B cell (primary cell): ENCODE measurements at regions not wholly inside any gene's neighbourhood (a gene's known extent, or its start where the extent isn't known, plus 50 kb on each side); places are given as distances from the start of the nearest gene placed in this dataset.

ENCODE experiments used
- ATAC-seq: fragments of 200-7000 bp; cut with Tn5 transposase; one replicate; pipeline ENCODE4 v1.10.0; 2021; ENCODE audit warnings: low read depth, mild to moderate bottlenecking, moderate number of reproducible peaks, moderate library complexity
- CTCF ChIA-PET: fragments of 350-600 bp; sonication (Branson Sonifier 250); formaldehyde crosslinking; loops from one replicate; lab custom pipeline; 2021; ENCODE audit warnings: antibody characterized with exemption, inconsistent platforms; lab: Charles Lee
- POLR2A ChIA-PET: fragments of 350-600 bp; sonication (Branson Sonifier 250); formaldehyde crosslinking; loops from one replicate; lab custom pipeline; 2021; ENCODE audit warnings: antibody characterized with exemption; lab: Charles Lee
- DNase-seq: peaks from one replicate; pipeline ENCODE4 v3.0.0; 2013
- H2AFZ ChIP-seq: 2 replicates; pipeline ENCODE4 v1.6.1; 2012; ENCODE audit warnings: mild to moderate bottlenecking, low read depth, low read length; ENCODE audit not compliant: insufficient read depth, poor library complexity, severe bottlenecking
- H3K27ac ChIP-seq, 2 donors: 1 replicate in 1 of 2; 2 replicates in 1 of 2; pipeline ENCODE4 v1.5.1; 2012 to 2013; ENCODE audit warnings: low read length in 2 of 2, mild to moderate bottlenecking in 2 of 2, moderate library complexity in 1 of 2
- H3K27me3 ChIP-seq, 4 experiments: fragments of 200-600 bp in 1 of 4; sonication (generic) in 1 of 4; replicated peaks in 1 of 4; 1 replicate in 2 of 4; 2 replicates in 2 of 4; pipeline versions ENCODE4 v1.6.1 to v1.7.0; 2013 to 2016; ENCODE audit warnings: low read length in 3 of 4, mild to moderate bottlenecking in 2 of 4, mixed read lengths in 1 of 4, moderate library complexity in 1 of 4; ENCODE audit not compliant: insufficient read depth in 4 of 4, control insufficient read depth in 3 of 4; ENCODE audit errors: control extremely low read depth in 1 of 4
- H3K36me3 ChIP-seq, 2 experiments: replicated peaks in 1 of 2; 1 replicate in 1 of 2; 2 replicates in 1 of 2; pipeline versions ENCODE4 v1.6.1 to v1.7.1; 2013; ENCODE audit warnings: low read length in 1 of 2; ENCODE audit not compliant: insufficient read depth in 2 of 2, control insufficient read depth in 1 of 2; ENCODE audit errors: control extremely low read depth in 1 of 2, extremely low read depth in 1 of 2
- H3K4me1 ChIP-seq, 2 donors: fragments of 200-600 bp in 1 of 2; sonication (generic) in 1 of 2; 1 replicate in 1 of 2; 2 replicates in 1 of 2; pipeline versions ENCODE4 v1.5.1 to v1.6.1; 2013 to 2017; ENCODE audit warnings: low read length in 2 of 2; ENCODE audit not compliant: control insufficient read depth in 2 of 2, insufficient read depth in 2 of 2
- H3K4me2 ChIP-seq: replicated peaks from 2 replicates; pipeline ENCODE3; 2012; ENCODE audit warnings: mild to moderate bottlenecking, low read depth, low read length; ENCODE audit not compliant: poor library complexity, severe bottlenecking
- H3K4me3 ChIP-seq, 5 experiments: fragments of 200-600 bp in 1 of 5; sonication (generic) in 1 of 5; 1 replicate in 3 of 5; 2 replicates in 2 of 5; pipeline versions ENCODE4 v1.5.1 to v1.7.0; 2011 to 2016; ENCODE audit warnings: low read length in 4 of 5, mild to moderate bottlenecking in 4 of 5, low read depth in 2 of 5, control low read depth in 1 of 5, moderate library complexity in 1 of 5; ENCODE audit not compliant: insufficient read depth in 1 of 5; ENCODE audit errors: control extremely low read depth in 1 of 5, extremely low read depth in 1 of 5
- H3K79me2 ChIP-seq: fragments of 200-600 bp; sonication (generic); one replicate; pipeline ENCODE4 v1.6.0; 2016; ENCODE audit warnings: low read length; ENCODE audit not compliant: control insufficient read depth, insufficient read depth
- H3K9ac ChIP-seq: fragments of 200-600 bp; sonication (generic); 2 replicates; pipeline ENCODE4 v1.6.1; 2017; ENCODE audit warnings: mild to moderate bottlenecking, low read length, moderate library complexity
- H3K9me3 ChIP-seq, 3 donors: one replicate each; pipeline versions ENCODE4 v1.6.1 to v1.7.1; 2013; ENCODE audit warnings: low read length in 2 of 3; ENCODE audit not compliant: control insufficient read depth in 2 of 3, insufficient read depth in 1 of 3; ENCODE audit errors: control extremely low read depth in 1 of 3
- H4K20me1 ChIP-seq: 2 replicates; pipeline ENCODE4 v1.6.0; 2012; ENCODE audit warnings: mild to moderate bottlenecking, low read length; ENCODE audit not compliant: insufficient read depth, control insufficient read depth, poor library complexity, severe bottlenecking
- H3K27ac Mint-ChIP-seq: one replicate; pipeline ENCODE4 v1.8.0; 2021; ENCODE audit warnings: mixed read lengths
- H3K27me3 Mint-ChIP-seq: one replicate; pipeline ENCODE4 v1.8.0; 2021; ENCODE audit warnings: mixed read lengths
- H3K4me1 Mint-ChIP-seq: one replicate; pipeline ENCODE4 v1.8.0; 2021; ENCODE audit warnings: mixed read lengths
- H3K4me3 Mint-ChIP-seq: one replicate; pipeline ENCODE4 v1.8.0; 2021; ENCODE audit warnings: mixed read lengths
- H3K9me3 Mint-ChIP-seq: one replicate; pipeline ENCODE4 v1.8.0; 2022; ENCODE audit warnings: mixed read lengths; ENCODE audit not compliant: insufficient read depth
- EZH2 ChIP-seq: IDR thresholded peaks from 2 replicates; pipeline ENCODE4 v1.6.1; 2012; ENCODE audit warnings: borderline replicate concordance, low read depth, mild to moderate bottlenecking, moderate library complexity, low read length; ENCODE audit not compliant: insufficient read depth, poor library complexity, severe bottlenecking
- WGBS: methylation state at CpG from one replicate; pipeline ENCODE4 v1.1.5; 2013; ENCODE audit warnings: missing lambda C conversion rate; ENCODE audit not compliant: insufficient coverage; 5-methylcytosine and 5-hydroxymethylcytosine counted together
- intact Hi-C: fragments of 100-400 bp; cut with micrococcal nuclease; formaldehyde crosslinking; loops from one replicate; pipeline ENCODE4 v1.10.0; 2022
- TF ChIP-seq, protein P1 (sequence below): fragments of 200-600 bp; IDR thresholded peaks from one replicate; pipeline ENCODE4 v1.8.0; 2022; ENCODE audit warnings: antibody characterized with exemption, mild to moderate bottlenecking

GRCh38 chr12:89211456-89211855 lies 140.8 kb downstream of the DUSP6 start:
- H3K9me3 ChIP-seq = no peaks in the 10 kb centered on the region
- H3K4me2 ChIP-seq = no peak overlapping the region
- no peaks in the 10 kb centered on the region for H4K20me1 ChIP-seq
- H2AFZ ChIP-seq = no peak overlapping the region
- no peaks in the 10 kb centered on the region for H3K27me3 ChIP-seq
- H3K4me1 ChIP-seq = peaks cover 6 to 10% of the 10 kb centered on the region in 2 donors
- H3K4me1 Mint-ChIP-seq = peaks cover 11% of the 10 kb centered on the region
- no peak overlapping the region for H3K27ac ChIP-seq
- ChIA-PET CTCF (no interaction called here), POLR2A (no interaction called here)
- H3K79me2 ChIP-seq = no peaks in the 10 kb centered on the region
- H3K27me3 Mint-ChIP-seq = peaks cover 7% of the 10 kb centered on the region
- TF ChIP-seq EZH2 = no peak
- TF ChIP-seq, protein P1, sequence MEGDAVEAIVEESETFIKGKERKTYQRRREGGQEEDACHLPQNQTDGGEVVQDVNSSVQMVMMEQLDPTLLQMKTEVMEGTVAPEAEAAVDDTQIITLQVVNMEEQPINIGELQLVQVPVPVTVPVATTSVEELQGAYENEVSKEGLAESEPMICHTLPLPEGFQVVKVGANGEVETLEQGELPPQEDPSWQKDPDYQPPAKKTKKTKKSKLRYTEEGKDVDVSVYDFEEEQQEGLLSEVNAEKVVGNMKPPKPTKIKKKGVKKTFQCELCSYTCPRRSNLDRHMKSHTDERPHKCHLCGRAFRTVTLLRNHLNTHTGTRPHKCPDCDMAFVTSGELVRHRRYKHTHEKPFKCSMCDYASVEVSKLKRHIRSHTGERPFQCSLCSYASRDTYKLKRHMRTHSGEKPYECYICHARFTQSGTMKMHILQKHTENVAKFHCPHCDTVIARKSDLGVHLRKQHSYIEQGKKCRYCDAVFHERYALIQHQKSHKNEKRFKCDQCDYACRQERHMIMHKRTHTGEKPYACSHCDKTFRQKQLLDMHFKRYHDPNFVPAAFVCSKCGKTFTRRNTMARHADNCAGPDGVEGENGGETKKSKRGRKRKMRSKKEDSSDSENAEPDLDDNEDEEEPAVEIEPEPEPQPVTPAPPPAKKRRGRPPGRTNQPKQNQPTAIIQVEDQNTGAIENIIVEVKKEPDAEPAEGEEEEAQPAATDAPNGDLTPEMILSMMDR = no peak
- intact Hi-C loops = no loop called here
- ATAC-seq (no peak), DNase-seq (no peak)
- no peaks in the 10 kb centered on the region for H3K9me3 Mint-ChIP-seq
- no peak overlapping the region for H3K9ac ChIP-seq
- no peaks in the 10 kb centered on the region for H3K36me3 ChIP-seq
- H3K27ac Mint-ChIP-seq = no peak overlapping the region
- H3K4me3 Mint-ChIP-seq = no peak overlapping the region
- 100% methylated on average over 1 of the region's 1 CpG for WGBS
- H3K4me3 ChIP-seq = no peak overlapping the region

GRCh38 chr12:89210277-89210676 lies 142.0 kb downstream of the DUSP6 start:
- Histone ChIP-seq H3K27ac (no peak overlapping the region), H2AFZ (no peak overlapping the region), H3K9ac (no peak overlapping the region), H3K4me2 (no peak overlapping the region), H4K20me1 (no peaks in the 10 kb centered on the region), H3K9me3 (no peaks in the 10 kb centered on the region), H3K27me3 (no peaks in the 10 kb centered on the region), H3K4me3 (no peak overlapping the region), H3K36me3 (no peaks in the 10 kb centered on the region), H3K79me2 (no peaks in the 10 kb centered on the region), H3K4me1 (peaks cover 6 to 14% of the 10 kb centered on the region in 2 donors)
- ChIA-PET POLR2A (no interaction called here), CTCF (no interaction called here)
- intact Hi-C loops = no loop called here
- TF ChIP-seq, protein P1 = no peak
- TF ChIP-seq EZH2 = no peak
- no CpG with 5 or more reads among the region's 2 CpGs for WGBS
- peaks cover 7% of the 10 kb centered on the region for H3K27me3 Mint-ChIP-seq
- no peak overlapping the region for H3K4me3 Mint-ChIP-seq
- no peaks in the 10 kb centered on the region for H3K9me3 Mint-ChIP-seq
- no peak overlapping the region for H3K27ac Mint-ChIP-seq
- peaks cover 18% of the 10 kb centered on the region for H3K4me1 Mint-ChIP-seq
- DNase-seq = no peak
- no peak for ATAC-seq
